Common myeloid progenitor, CD34-positive (primary cell): ENCODE measurements at regions not wholly inside any gene's neighbourhood (a gene's known extent, or its start where the extent isn't known, plus 50 kb on each side); places are given as distances from the start of the nearest gene placed in this dataset.

Experiments
- CTCF ChIA-PET: fragments of 350-600 bp; sonication (Branson Sonifier 250); formaldehyde crosslinking; loops from one replicate; lab custom pipeline; 2021; ENCODE audit warnings: antibody characterized with exemption; lab: Charles Lee
- POLR2A ChIA-PET: fragments of 350-600 bp; sonication (Branson Sonifier 250); formaldehyde crosslinking; loops from one replicate; lab custom pipeline; 2021; ENCODE audit warnings: antibody characterized with exemption; lab: Charles Lee
- DNase-seq, 3 donors: peaks; one replicate each; pipeline versions ENCODE4 v3.0.0 to v3.0.0-alpha.2; 2013
- H3K27ac ChIP-seq, 2 experiments: 1 replicate in 1 of 2; 2 replicates in 1 of 2; pipeline ENCODE4 v1.7.0; 2013; ENCODE audit warnings: inconsistent platforms in 2 of 2, low read length in 2 of 2, mild to moderate bottlenecking in 2 of 2, low read depth in 1 of 2, moderate library complexity in 1 of 2; ENCODE audit not compliant: severe bottlenecking in 2 of 2, insufficient read depth in 1 of 2, poor library complexity in 1 of 2
- H3K27me3 ChIP-seq, 5 experiments: replicated peaks in 2 of 5; 1 replicate in 3 of 5; 2 replicates in 2 of 5; pipeline versions ENCODE4 v1.6.1 to v1.7.0; 2013; ENCODE audit warnings: low read length in 4 of 5, mild to moderate bottlenecking in 2 of 5, moderate library complexity in 2 of 5, inconsistent platforms in 1 of 5; ENCODE audit not compliant: insufficient read depth in 5 of 5, control insufficient read depth in 4 of 5
- H3K36me3 ChIP-seq, 4 experiments: 1 replicate in 2 of 4; 2 replicates in 2 of 4; pipeline versions ENCODE4 v1.6.1 to v1.7.0; 2013; ENCODE audit warnings: low read length in 3 of 4, control low read depth in 1 of 4, mild to moderate bottlenecking in 1 of 4; ENCODE audit not compliant: control insufficient read depth in 4 of 4, insufficient read depth in 4 of 4
- H3K4me1 ChIP-seq, 4 experiments: 1 replicate in 3 of 4; 2 replicates in 1 of 4; pipeline versions ENCODE4 v1.6.1 to v1.7.1; 2013; ENCODE audit warnings: low read length in 3 of 4, mild to moderate bottlenecking in 3 of 4, control low read depth in 1 of 4, inconsistent platforms in 1 of 4, moderate library complexity in 1 of 4; ENCODE audit not compliant: control insufficient read depth in 4 of 4, insufficient read depth in 4 of 4; ENCODE audit errors: control extremely low read depth in 1 of 4
- H3K4me3 ChIP-seq, 7 experiments: 1 replicate in 4 of 7; 2 replicates in 3 of 7; pipeline versions ENCODE4 v1.5.1 to v1.7.0; 2013; ENCODE audit warnings: mild to moderate bottlenecking in 7 of 7, low read length in 6 of 7, moderate library complexity in 6 of 7, inconsistent platforms in 2 of 7, low read depth in 2 of 7, control low read depth in 1 of 7; ENCODE audit not compliant: insufficient read depth in 4 of 7, control insufficient read depth in 1 of 7; ENCODE audit errors: extremely low read depth in 1 of 7
- H3K9me3 ChIP-seq, 5 experiments: 1 replicate in 4 of 5; 2 replicates in 1 of 5; pipeline versions ENCODE4 v1.6.1 to v1.7.1; 2013; ENCODE audit warnings: low read length in 4 of 5, mild to moderate bottlenecking in 2 of 5, inconsistent platforms in 1 of 5, low read depth in 1 of 5, moderate library complexity in 1 of 5; ENCODE audit not compliant: control insufficient read depth in 4 of 5, insufficient read depth in 2 of 5; ENCODE audit errors: control extremely low read depth in 1 of 5
- WGBS: methylation state at CpG from one replicate; pipeline ENCODE4 v1.1.5; 2013; ENCODE audit not compliant: insufficient coverage; 5-methylcytosine and 5-hydroxymethylcytosine counted together

- H3K27ac ChIP-seq, result no peak overlapping the region
- 60% methylated on average over 7 of the region's 11 CpGs for WGBS
- no peaks in the 10 kb centered on the region for H3K36me3 ChIP-seq
- H3K4me3 ChIP-seq, result no peak overlapping the region
- ChIA-PET POLR2A (no interaction called here), CTCF (no interaction called here)
- no peak for DNase-seq
- H3K9me3 ChIP-seq, result no peaks in the 10 kb centered on the region
- H3K27me3 ChIP-seq, result peaks cover 2 to 43% (median 13%) of the 10 kb centered on the region in 5 experiments
- H3K4me1 ChIP-seq, result peaks cover 0 to 4% (median 0%) of the 10 kb centered on the region in 4 experiments
These were observed 563.0 kb downstream of the BRD1 start for GRCh38 chr22:49264696-49265095.

- no peak overlapping the region for H3K27ac ChIP-seq
- H3K9me3 ChIP-seq, result no peaks in the 10 kb centered on the region
- ChIA-PET CTCF (no interaction called here), POLR2A (no interaction called here)
- H3K4me1 ChIP-seq, result peaks cover 0 to 4% (median 0%) of the 10 kb centered on the region in 4 experiments
- no peak for DNase-seq
- H3K27me3 ChIP-seq, result peaks cover 0 to 28% (median 8%) of the 10 kb centered on the region in 5 experiments
- H3K36me3 ChIP-seq, result no peaks in the 10 kb centered on the region
- H3K4me3 ChIP-seq, result no peak overlapping the region
- 99% methylated on average over 11 of the region's 15 CpGs for WGBS
These were observed 564.6 kb downstream of the BRD1 start for GRCh38 chr22:49263101-49263500.

GRCh38 chr22:49262167-49262566, 565.5 kb downstream of the BRD1 start:
- POLR2A ChIA-PET, result no interaction called here

GRCh38 chr22:49261616-49262015, 566.1 kb downstream of the BRD1 start:
- peaks cover 0 to 4% (median 0%) of the 10 kb centered on the region in 4 experiments for H3K4me1 ChIP-seq
- H3K4me3 ChIP-seq, result no peak overlapping the region
- no peaks in the 10 kb centered on the region for H3K9me3 ChIP-seq
- H3K27ac ChIP-seq, result no peak overlapping the region
- no peaks in the 10 kb centered on the region for H3K36me3 ChIP-seq
- CTCF ChIA-PET, result no interaction called here
- no peak for DNase-seq
- 95% methylated on average over 14 of the region's 17 CpGs for WGBS
- POLR2A ChIA-PET, result no interaction called here
- peaks cover 0 to 15% (median 3%) of the 10 kb centered on the region in 5 experiments for H3K27me3 ChIP-seq

More at GRCh38 chr22:49262167-49262566, 565.5 kb downstream of the BRD1 start:
- H3K36me3 ChIP-seq, result no peaks in the 10 kb centered on the region
- no peak overlapping the region for H3K4me3 ChIP-seq
- WGBS, result 93% methylated on average over 11 of the region's 12 CpGs
- peaks cover 0 to 4% (median 0%) of the 10 kb centered on the region in 4 experiments for H3K4me1 ChIP-seq
- H3K9me3 ChIP-seq, result no peaks in the 10 kb centered on the region
- no peak overlapping the region for H3K27ac ChIP-seq
- no peak for DNase-seq
- peaks cover 0 to 21% (median 5%) of the 10 kb centered on the region in 5 experiments for H3K27me3 ChIP-seq
- CTCF ChIA-PET, result no interaction called here

GRCh38 chr22:49260681-49261580, 566.7 kb downstream of the BRD1 start:
- H3K36me3 ChIP-seq, result no peaks in the 10 kb centered on the region
- POLR2A ChIA-PET, result no interaction called here
- no peak overlapping the region for H3K27ac ChIP-seq
- H3K9me3 ChIP-seq, result no peaks in the 10 kb centered on the region
- no peak for DNase-seq
- H3K27me3 ChIP-seq, result peaks cover 0 to 11% (median 0%) of the 10 kb centered on the region in 5 experiments
- peaks cover 0 to 4% (median 0%) of the 10 kb centered on the region in 4 experiments for H3K4me1 ChIP-seq
- CTCF ChIA-PET, result no interaction called here
- WGBS, result 87% methylated on average over 17 of the region's 17 CpGs
- no peak overlapping the region for H3K4me3 ChIP-seq

- Histone ChIP-seq H3K4me1 (peaks cover 0 to 4% (median 0%) of the 10 kb centered on the region in 4 experiments), H3K27ac (no peak overlapping the region), H3K4me3 (no peak overlapping the region), H3K27me3 (peaks cover 0 to 10% (median 0%) of the 10 kb centered on the region in 5 experiments), H3K9me3 (no peaks in the 10 kb centered on the region), H3K36me3 (no peaks in the 10 kb centered on the region)
- ChIA-PET POLR2A (no interaction called here), CTCF (no interaction called here)
- 88% methylated on average over 8 of the region's 8 CpGs for WGBS
- DNase-seq, result no peak
These were observed 567.6 kb downstream of the BRD1 start for GRCh38 chr22:49259839-49260615.
